ENCODE measurements at regions not wholly inside any gene's neighbourhood (a gene's known extent, or its start where the extent isn't known, plus 50 kb on each side); places are given as distances from the start of the nearest gene placed in this dataset.

- no peaks in the 10 kb centered on the region for H3K4me1 ChIP-seq (ENCODE audit: control insufficient read depth, insufficient read depth, low read length)
- DNase-seq (no peak), ATAC-seq (no peak)
- Mint-ChIP-seq H3K27me3 (ENCODE audit: low read depth in 2 of 2) (peaks cover 3 to 24% of the 10 kb centered on the region in 2 donors), H3K4me3 (no peak overlapping the region), H3K36me3 (no peaks in the 10 kb centered on the region), H3K4me1 (no peaks in the 10 kb centered on the region), H3K27ac (no peak overlapping the region), H3K9me3 (no peaks in the 10 kb centered on the region)
- WGBS (ENCODE audit: insufficient coverage), result 84% methylated on average over 3 of the region's 6 CpGs
- intact Hi-C loops (cut with micrococcal nuclease), result no loop called here
- H3K9me3 ChIP-seq (ENCODE audit: control insufficient read depth, insufficient read depth, low read length), result no peaks in the 10 kb centered on the region
- H3K36me3 ChIP-seq (ENCODE audit: control insufficient read depth, insufficient read depth, low read length), result no peaks in the 10 kb centered on the region
- no peak overlapping the region for H3K4me3 ChIP-seq (ENCODE audit: low read length)
- no peak overlapping the region for H3K27ac ChIP-seq (ENCODE audit: low read length)
- no peak for TF ChIP-seq CTCF (IDR thresholded peaks at IDR 0.05)
- no peaks in the 10 kb centered on the region for H3K27me3 ChIP-seq (ENCODE audit: control insufficient read depth, insufficient read depth, low read length)
Observed at GRCh38 chrX:109812236-109812635, 79.2 kb upstream of the ACSL4 start.

- intact Hi-C loops (cut with micrococcal nuclease), result no loop called here
- Histone ChIP-seq H3K9me3 (ENCODE audit: control insufficient read depth, insufficient read depth, low read length) (no peaks in the 10 kb centered on the region), H3K4me3 (ENCODE audit: low read length) (no peak overlapping the region), H3K4me1 (ENCODE audit: control insufficient read depth, insufficient read depth, low read length) (no peaks in the 10 kb centered on the region), H3K27me3 (ENCODE audit: control insufficient read depth, insufficient read depth, low read length) (no peaks in the 10 kb centered on the region), H3K36me3 (ENCODE audit: control insufficient read depth, insufficient read depth, low read length) (no peaks in the 10 kb centered on the region), H3K27ac (ENCODE audit: low read length) (no peak overlapping the region)
- Mint-ChIP-seq H3K36me3 (no peaks in the 10 kb centered on the region), H3K27ac (no peak overlapping the region), H3K27me3 (ENCODE audit: low read depth in 2 of 2) (peaks cover 3 to 24% of the 10 kb centered on the region in 2 donors), H3K4me1 (no peaks in the 10 kb centered on the region), H3K4me3 (no peak overlapping the region), H3K9me3 (no peaks in the 10 kb centered on the region)
- no peak for ATAC-seq
- no peak for DNase-seq
- no peak for TF ChIP-seq CTCF (IDR thresholded peaks at IDR 0.05)
Observed at GRCh38 chrX:109813236-109813635, 80.2 kb upstream of the ACSL4 start.

- no peak for DNase-seq
- Histone ChIP-seq H3K36me3 (ENCODE audit: control insufficient read depth, insufficient read depth, low read length) (no peaks in the 10 kb centered on the region), H3K4me3 (ENCODE audit: low read length) (no peak overlapping the region), H3K9me3 (ENCODE audit: control insufficient read depth, insufficient read depth, low read length) (no peaks in the 10 kb centered on the region), H3K27ac (ENCODE audit: low read length) (no peak overlapping the region), H3K27me3 (ENCODE audit: control insufficient read depth, insufficient read depth, low read length) (no peaks in the 10 kb centered on the region), H3K4me1 (ENCODE audit: control insufficient read depth, insufficient read depth, low read length) (no peaks in the 10 kb centered on the region)
- intact Hi-C loops (cut with micrococcal nuclease), result no loop called here
- no peak for TF ChIP-seq CTCF (IDR thresholded peaks at IDR 0.05)
- Mint-ChIP-seq H3K27ac (no peak overlapping the region), H3K27me3 (ENCODE audit: low read depth in 2 of 2) (peaks cover 3 to 24% of the 10 kb centered on the region in 2 donors), H3K4me3 (no peak overlapping the region), H3K36me3 (no peaks in the 10 kb centered on the region), H3K9me3 (no peaks in the 10 kb centered on the region), H3K4me1 (no peaks in the 10 kb centered on the region)
- ATAC-seq, result no peak
- 94% methylated on average over 4 of the region's 4 CpGs for WGBS (ENCODE audit: insufficient coverage)
Observed at GRCh38 chrX:109818976-109819375, 85.9 kb upstream of the ACSL4 start.

GRCh38 chrX:109822861-109823260 lies 89.8 kb upstream of the ACSL4 start:
- ATAC-seq (no peak), DNase-seq (no peak)
- Histone ChIP-seq H3K27me3 (ENCODE audit: control insufficient read depth, insufficient read depth, low read length) (no peaks in the 10 kb centered on the region), H3K36me3 (ENCODE audit: control insufficient read depth, insufficient read depth, low read length) (no peaks in the 10 kb centered on the region), H3K9me3 (ENCODE audit: control insufficient read depth, insufficient read depth, low read length) (no peaks in the 10 kb centered on the region), H3K4me1 (ENCODE audit: control insufficient read depth, insufficient read depth, low read length) (no peaks in the 10 kb centered on the region), H3K27ac (ENCODE audit: low read length) (no peak overlapping the region), H3K4me3 (ENCODE audit: low read length) (no peak overlapping the region)
- Mint-ChIP-seq H3K27ac (no peak overlapping the region), H3K4me1 (no peaks in the 10 kb centered on the region), H3K4me3 (no peak overlapping the region), H3K9me3 (no peaks in the 10 kb centered on the region), H3K36me3 (no peaks in the 10 kb centered on the region), H3K27me3 (ENCODE audit: low read depth in 2 of 2) (no peaks in the 10 kb centered on the region)
- 80% methylated on average over 1 of the region's 4 CpGs for WGBS (ENCODE audit: insufficient coverage)
- no peak for TF ChIP-seq CTCF (IDR thresholded peaks at IDR 0.05)
- intact Hi-C loops (cut with micrococcal nuclease), result no loop called here
